HepG2 (cell line): ENCODE measurements at regions not wholly inside any gene's neighbourhood (a gene's known extent, or its start where the extent isn't known, plus 50 kb on each side); places are given as distances from the start of the nearest gene placed in this dataset.

Experiments
- ATAC-seq: fragments of 200-7000 bp; cut with Tn5 transposase; 3 replicates; pipeline ENCODE4 v1.9.1; 2020; ENCODE audit warnings: mild to moderate bottlenecking, moderate library complexity
- BruUV-seq: library from RNA; stranded (reverse); fragments of 400-500 nt; replicated peaks from 2 replicates; lab custom pipeline; 2021; lab: Mats Ljungman, UMichigan
- CTCF ChIA-PET: fragments of 300-600 bp; formaldehyde crosslinking; extraction: SDS; loops from one replicate; lab custom pipeline; 2021; ENCODE audit warnings: low total read pairs, inconsistent platforms, low intra/inter-chr PET ratio; lab: Yijun Ruan, JAX
- POLR2A ChIA-PET: fragments of 350-600 bp; sonication (Branson Sonifier 250); formaldehyde crosslinking; loops from one replicate; lab custom pipeline; 2020; ENCODE audit warnings: antibody characterized with exemption, inconsistent platforms; lab: Yijun Ruan, JAX
- DNase-seq: peaks from one replicate; pipeline ENCODE4 v3.0.0-alpha.2; 2015; ENCODE audit warnings: low spot score
- FAIRE-seq: peaks from 3 replicates; lab custom pipeline; 2011; peaks lifted over from hg19 to GRCh38; lab: Jason Lieb, UNC
- H2AFZ ChIP-seq: one replicate; pipeline ENCODE4 v1.6.1; 2011; ENCODE audit warnings: low read length, inconsistent platforms
- H3K27ac ChIP-seq: fragments of 300-600 bp; 3 replicates; pipeline ENCODE4 v1.8.0; 2011; ENCODE audit warnings: mixed run types, mild to moderate bottlenecking, mixed read lengths, low read length, inconsistent platforms; ENCODE audit not compliant: insufficient read depth; ENCODE audit errors: extremely low read length
- H3K27me3 ChIP-seq, 2 experiments: fragments of 200-600 bp in 1 of 2; 2 replicates in 1 of 2; 3 replicates in 1 of 2; pipeline versions ENCODE4 v1.6.0 to v1.8.0; 2011; ENCODE audit warnings: low read length in 2 of 2, mild to moderate bottlenecking in 2 of 2, moderate library complexity in 2 of 2, inconsistent platforms in 1 of 2; ENCODE audit not compliant: insufficient read depth in 2 of 2, control insufficient read depth in 1 of 2
- H3K36me3 ChIP-seq, 2 experiments: fragments of 200-600 bp in 1 of 2; replicated peaks in 1 of 2; 2 replicates in 1 of 2; 3 replicates in 1 of 2; pipeline versions ENCODE4 v1.5.1 to v1.8.0; 2011; ENCODE audit warnings: low read length in 2 of 2, inconsistent platforms in 1 of 2; ENCODE audit not compliant: insufficient read depth in 2 of 2, control insufficient read depth in 1 of 2
- H3K4me1 ChIP-seq: 2 replicates; pipeline ENCODE4 v1.5.1; 2012; ENCODE audit warnings: low read length, inconsistent platforms; ENCODE audit not compliant: insufficient read depth
- H3K4me2 ChIP-seq: 2 replicates; pipeline ENCODE4 v1.6.0; 2011; ENCODE audit warnings: low read depth, low read length, inconsistent platforms
- H3K4me3 ChIP-seq, 3 experiments: fragments of 200-600 bp in 1 of 3; sonication (generic), shearing (Covaris generic) in 1 of 3; replicated peaks in 1 of 3; 2 replicates each; pipeline ENCODE4 v1.5.1; 2011 to 2016; ENCODE audit warnings: low read length in 3 of 3, inconsistent platforms in 2 of 3, low read depth in 2 of 3, mild to moderate bottlenecking in 2 of 3, control low read depth in 1 of 3, mixed read lengths in 1 of 3; ENCODE audit not compliant: insufficient read depth in 1 of 3
- H3K79me2 ChIP-seq: one replicate; pipeline ENCODE4 v1.6.1; 2011; ENCODE audit warnings: low read length, inconsistent platforms; ENCODE audit not compliant: insufficient read depth
- H3K9ac ChIP-seq: 2 replicates; pipeline ENCODE4 v1.6.0; 2011; ENCODE audit warnings: mild to moderate bottlenecking, low read depth, low read length, inconsistent platforms; ENCODE audit not compliant: insufficient read depth
- H3K9me3 ChIP-seq: 2 replicates; pipeline ENCODE4 v1.5.1; 2012; ENCODE audit warnings: mild to moderate bottlenecking, low read length
- H4K20me1 ChIP-seq: 2 replicates; pipeline ENCODE4 v1.6.0; 2011; ENCODE audit warnings: inconsistent platforms, mild to moderate bottlenecking, low read length, moderate library complexity; ENCODE audit not compliant: insufficient read depth
- E2F2 ChIP-seq: sonication (generic); formaldehyde crosslinking; IDR thresholded peaks from 2 replicates; pipeline ENCODE4 v1.4.0; 2020; ENCODE audit warnings: missing genetic modification reagents, borderline replicate concordance
- FOXO1 ChIP-seq: sonication (generic); formaldehyde crosslinking; IDR thresholded peaks from 2 replicates; pipeline ENCODE4 v1.4.0; 2020; ENCODE audit warnings: missing genetic modification reagents
- KDM3A ChIP-seq: IDR thresholded peaks from 2 replicates; pipeline ENCODE4 v1.6.1; 2018; ENCODE audit warnings: low read depth, missing compliant biosample characterization
- PCBP1 ChIP-seq: fragments of 200-400 bp; formaldehyde crosslinking; IDR thresholded peaks from 2 replicates; pipeline ENCODE4 v1.6.1; 2017; ENCODE audit warnings: mild to moderate bottlenecking, low read depth, low read length, borderline replicate concordance
- SMAD3 ChIP-seq: sonication (generic); formaldehyde crosslinking; IDR thresholded peaks from 2 replicates; pipeline ENCODE4 v1.4.0; 2020; ENCODE audit warnings: missing genetic modification reagents
- TBX2 ChIP-seq: sonication (generic); formaldehyde crosslinking; IDR thresholded peaks from 2 replicates; pipeline ENCODE4 v1.5.0; 2020; ENCODE audit warnings: missing genetic modification reagents, mild to moderate bottlenecking, borderline replicate concordance
- ZKSCAN5 ChIP-seq: sonication (generic); formaldehyde crosslinking; IDR thresholded peaks from 2 replicates; pipeline ENCODE4 v1.5.1; 2020; ENCODE audit warnings: mild to moderate bottlenecking, missing genetic modification reagents
- ZNF501 ChIP-seq: sonication (generic); formaldehyde crosslinking; IDR thresholded peaks from 2 replicates; pipeline ENCODE4 v1.5.1; 2020; ENCODE audit warnings: mild to moderate bottlenecking, moderate library complexity, missing genetic modification reagents
- ZNF512 ChIP-seq: sonication (generic); formaldehyde crosslinking; IDR thresholded peaks from 2 replicates; pipeline ENCODE4 v1.4.0; 2020; ENCODE audit warnings: mild to moderate bottlenecking, missing genetic modification reagents
- ZNF605 ChIP-seq: sonication (generic); formaldehyde crosslinking; IDR thresholded peaks from 2 replicates; pipeline ENCODE4 v1.8.0; 2022; ENCODE audit warnings: mild to moderate bottlenecking, missing genetic modification reagents
- WGBS: methylation state at CpG from one replicate; pipeline ENCODE4 v1.1.6; 2017; ENCODE audit warnings: low lambda C conversion rate; 5-methylcytosine and 5-hydroxymethylcytosine counted together
- in situ Hi-C: cut with HindIII; loops from 2 replicates; pipeline ENCODE4 v1.10.0; 2017; ENCODE audit warnings: low pct_unique_long_range_greater_than_20kb; ENCODE audit not compliant: extremely low pct_ligation_motif_present
- intact Hi-C: fragments of 100-400 bp; cut with micrococcal nuclease; formaldehyde crosslinking; loops from one replicate; pipeline ENCODE4 v1.10.0; 2022; ENCODE audit not compliant: unreplicated experiment
- TF ChIP-seq, protein P1 (sequence below): sonication (generic); formaldehyde crosslinking; IDR thresholded peaks from 2 replicates; pipeline ENCODE4 v1.9.0; 2021; ENCODE audit warnings: missing genetic modification reagents, borderline replicate concordance

DNA sequence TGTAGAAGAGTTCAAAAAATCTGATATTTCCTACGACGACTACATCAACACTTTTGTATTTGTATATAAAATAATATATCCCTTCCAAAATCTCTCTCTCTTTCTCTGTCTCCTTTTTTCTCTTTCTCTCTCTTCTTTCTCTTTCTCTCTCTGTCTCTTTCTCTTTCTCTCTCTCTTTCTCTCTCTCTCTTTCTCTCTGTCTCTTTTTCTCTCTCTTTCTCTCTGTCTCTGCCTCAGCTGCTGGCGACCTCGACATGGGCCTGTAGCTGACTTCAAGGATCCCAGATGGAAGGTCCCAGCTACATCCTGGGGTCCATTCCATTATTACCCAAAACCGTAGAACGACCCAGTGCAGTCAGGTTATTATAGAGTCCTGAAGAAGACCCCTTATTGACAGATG, 90.0 kb downstream of the CD24 start:
- in situ Hi-C loops (no loop called here), intact Hi-C loops (loop anchor here (10.0 kb wide), 2 partner anchors 90 to 200 kb away; partner anchors contain the start of gene CD24)
- Histone ChIP-seq H3K27ac (no peak overlapping the region), H3K4me3 (no peak overlapping the region), H3K9ac (no peak overlapping the region), H4K20me1 (no peaks in the 10 kb centered on the region), H3K4me1 (peaks cover 56% of the 10 kb centered on the region), H3K79me2 (no peaks in the 10 kb centered on the region), H3K36me3 (no peaks in the 10 kb centered on the region), H3K9me3 (no peaks in the 10 kb centered on the region), H3K4me2 (no peak overlapping the region), H2AFZ (no peak overlapping the region), H3K27me3 (no peaks in the 10 kb centered on the region)
- DNase-seq (no peak), FAIRE-seq (no peak), ATAC-seq (no peak)
- ChIA-PET POLR2A (no interaction called here), CTCF (no interaction called here)
- BruUV-seq: no TSS peak
- TF ChIP-seq SMAD3 (no peak), PCBP1 (no peak), ZNF512 (CRISPR knock-in tag) (no peak), ZNF605 (CRISPR knock-in tag) (no peak), FOXO1 (CRISPR knock-in tag) (no peak), KDM3A (CRISPR knock-in tag) (no peak), ZNF501 (CRISPR knock-in tag) (no peak), ZKSCAN5 (CRISPR knock-in tag) (no peak)
- 94% methylated on average over 6 of the region's 6 CpGs for WGBS

DNA sequence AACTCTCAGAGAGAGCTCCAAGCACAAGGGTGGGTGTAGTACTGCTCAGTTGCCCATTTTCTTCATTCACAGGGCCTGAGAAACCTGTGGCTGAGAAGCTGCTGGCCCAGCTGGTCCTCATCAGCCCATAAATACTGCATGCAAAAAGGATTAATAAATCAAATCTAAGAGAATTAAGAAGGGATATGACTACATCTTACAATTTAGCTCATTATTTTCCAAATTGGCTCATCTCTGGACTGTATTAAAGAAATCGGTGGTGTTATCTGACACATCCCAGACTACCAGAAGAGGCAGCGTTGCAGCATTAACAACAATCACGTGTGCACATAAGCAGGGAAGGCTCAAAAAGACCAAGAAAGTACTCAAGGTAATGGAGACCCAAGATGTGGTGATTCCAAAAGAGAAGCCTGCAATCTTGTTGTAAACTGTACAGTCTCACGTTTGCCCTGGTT, 90.7 kb downstream of the CD24 start:
- Histone ChIP-seq H3K9me3 (no peaks in the 10 kb centered on the region), H3K36me3 (no peaks in the 10 kb centered on the region), H3K4me1 (peaks cover 50% of the 10 kb centered on the region), H3K9ac (no peak overlapping the region), H3K79me2 (no peaks in the 10 kb centered on the region), H3K4me3 (no peak overlapping the region), H4K20me1 (no peaks in the 10 kb centered on the region), H3K4me2 (peak overlapping the region; percentile 47), H3K27me3 (no peaks in the 10 kb centered on the region; a peak in 1 of 5 replicates), H2AFZ (peak overlapping the region; percentile 79), H3K27ac (no peak overlapping the region)
- ATAC-seq (peak; percentile 48), DNase-seq (peak; percentile 36), FAIRE-seq (no peak)
- ChIA-PET POLR2A (no interaction called here), CTCF (no interaction called here)
- in situ Hi-C loops: no loop called here
- 30% methylated on average over 4 of the region's 4 CpGs for WGBS
- intact Hi-C loops: loop anchor here (10.0 kb wide), 2 partner anchors 91 to 199 kb away; partner anchors contain the start of gene CD24
- BruUV-seq: no TSS peak
- no peak for TF ChIP-seq TBX2 (CRISPR knock-in tag)
- TF ChIP-seq, protein P1, sequence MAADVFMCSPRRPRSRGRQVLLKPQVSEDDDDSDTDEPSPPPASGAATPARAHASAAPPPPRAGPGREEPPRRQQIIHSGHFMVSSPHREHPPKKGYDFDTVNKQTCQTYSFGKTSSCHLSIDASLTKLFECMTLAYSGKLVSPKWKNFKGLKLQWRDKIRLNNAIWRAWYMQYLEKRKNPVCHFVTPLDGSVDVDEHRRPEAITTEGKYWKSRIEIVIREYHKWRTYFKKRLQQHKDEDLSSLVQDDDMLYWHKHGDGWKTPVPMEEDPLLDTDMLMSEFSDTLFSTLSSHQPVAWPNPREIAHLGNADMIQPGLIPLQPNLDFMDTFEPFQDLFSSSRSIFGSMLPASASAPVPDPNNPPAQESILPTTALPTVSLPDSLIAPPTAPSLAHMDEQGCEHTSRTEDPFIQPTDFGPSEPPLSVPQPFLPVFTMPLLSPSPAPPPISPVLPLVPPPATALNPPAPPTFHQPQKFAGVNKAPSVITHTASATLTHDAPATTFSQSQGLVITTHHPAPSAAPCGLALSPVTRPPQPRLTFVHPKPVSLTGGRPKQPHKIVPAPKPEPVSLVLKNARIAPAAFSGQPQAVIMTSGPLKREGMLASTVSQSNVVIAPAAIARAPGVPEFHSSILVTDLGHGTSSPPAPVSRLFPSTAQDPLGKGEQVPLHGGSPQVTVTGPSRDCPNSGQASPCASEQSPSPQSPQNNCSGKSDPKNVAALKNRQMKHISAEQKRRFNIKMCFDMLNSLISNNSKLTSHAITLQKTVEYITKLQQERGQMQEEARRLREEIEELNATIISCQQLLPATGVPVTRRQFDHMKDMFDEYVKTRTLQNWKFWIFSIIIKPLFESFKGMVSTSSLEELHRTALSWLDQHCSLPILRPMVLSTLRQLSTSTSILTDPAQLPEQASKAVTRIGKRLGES (CRISPR knock-in tag): no peak
- TF ChIP-seq E2F2 (CRISPR knock-in tag): no peak
